DND-41 (cell line): ENCODE measurements at regions not wholly inside any gene's neighbourhood (a gene's known extent, or its start where the extent isn't known, plus 50 kb on each side); places are given as distances from the start of the nearest gene placed in this dataset.

ENCODE experiments used
- EZH2 ChIP-seq: IDR thresholded peaks from 3 replicates; pipeline ENCODE4 v1.6.1; 2012; ENCODE audit warnings: borderline replicate concordance, low read depth, mild to moderate bottlenecking, moderate library complexity, low read length, inconsistent platforms; ENCODE audit not compliant: severe bottlenecking
- TF ChIP-seq, protein P1 (sequence below): IDR thresholded peaks from 2 replicates; pipeline ENCODE4 v1.5.1; 2012; ENCODE audit warnings: borderline replicate concordance, low read length, moderate library complexity, mild to moderate bottlenecking; ENCODE audit not compliant: poor library complexity, severe bottlenecking; ENCODE audit errors: extremely low read depth

DNA sequence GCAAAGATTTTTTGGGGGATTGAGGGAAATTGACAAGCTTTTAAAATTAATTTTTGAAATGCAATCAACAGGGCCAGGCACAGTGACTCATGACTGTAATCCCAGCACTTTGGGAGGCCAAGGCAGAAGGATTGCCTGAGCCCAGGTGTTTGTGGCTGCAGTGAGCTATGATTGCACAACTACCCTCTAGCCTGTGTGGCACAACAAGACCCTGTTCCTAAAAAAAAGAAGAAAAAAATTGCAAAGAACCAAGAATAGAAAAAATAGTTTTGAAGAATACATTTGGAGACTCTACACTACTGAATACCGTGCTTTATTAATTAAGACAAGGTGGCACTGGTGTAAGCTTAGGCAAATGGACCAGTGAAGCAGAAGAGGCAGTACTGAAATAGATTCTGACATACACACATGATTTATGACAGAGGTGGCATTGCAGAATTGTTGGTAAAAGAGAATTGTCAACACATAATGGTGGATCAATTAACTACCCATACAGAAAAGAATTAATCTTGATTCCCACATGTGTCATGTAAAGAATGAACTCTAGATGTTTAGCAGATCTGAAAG, 443.3 kb upstream of the ATP11B start:
- TF ChIP-seq, protein P1, sequence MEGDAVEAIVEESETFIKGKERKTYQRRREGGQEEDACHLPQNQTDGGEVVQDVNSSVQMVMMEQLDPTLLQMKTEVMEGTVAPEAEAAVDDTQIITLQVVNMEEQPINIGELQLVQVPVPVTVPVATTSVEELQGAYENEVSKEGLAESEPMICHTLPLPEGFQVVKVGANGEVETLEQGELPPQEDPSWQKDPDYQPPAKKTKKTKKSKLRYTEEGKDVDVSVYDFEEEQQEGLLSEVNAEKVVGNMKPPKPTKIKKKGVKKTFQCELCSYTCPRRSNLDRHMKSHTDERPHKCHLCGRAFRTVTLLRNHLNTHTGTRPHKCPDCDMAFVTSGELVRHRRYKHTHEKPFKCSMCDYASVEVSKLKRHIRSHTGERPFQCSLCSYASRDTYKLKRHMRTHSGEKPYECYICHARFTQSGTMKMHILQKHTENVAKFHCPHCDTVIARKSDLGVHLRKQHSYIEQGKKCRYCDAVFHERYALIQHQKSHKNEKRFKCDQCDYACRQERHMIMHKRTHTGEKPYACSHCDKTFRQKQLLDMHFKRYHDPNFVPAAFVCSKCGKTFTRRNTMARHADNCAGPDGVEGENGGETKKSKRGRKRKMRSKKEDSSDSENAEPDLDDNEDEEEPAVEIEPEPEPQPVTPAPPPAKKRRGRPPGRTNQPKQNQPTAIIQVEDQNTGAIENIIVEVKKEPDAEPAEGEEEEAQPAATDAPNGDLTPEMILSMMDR: no peak
- no peak for TF ChIP-seq EZH2
